ENCODE measurements at regions not wholly inside any gene's neighbourhood (a gene's known extent, or its start where the extent isn't known, plus 50 kb on each side); places are given as distances from the start of the nearest gene placed in this dataset.

DNA sequence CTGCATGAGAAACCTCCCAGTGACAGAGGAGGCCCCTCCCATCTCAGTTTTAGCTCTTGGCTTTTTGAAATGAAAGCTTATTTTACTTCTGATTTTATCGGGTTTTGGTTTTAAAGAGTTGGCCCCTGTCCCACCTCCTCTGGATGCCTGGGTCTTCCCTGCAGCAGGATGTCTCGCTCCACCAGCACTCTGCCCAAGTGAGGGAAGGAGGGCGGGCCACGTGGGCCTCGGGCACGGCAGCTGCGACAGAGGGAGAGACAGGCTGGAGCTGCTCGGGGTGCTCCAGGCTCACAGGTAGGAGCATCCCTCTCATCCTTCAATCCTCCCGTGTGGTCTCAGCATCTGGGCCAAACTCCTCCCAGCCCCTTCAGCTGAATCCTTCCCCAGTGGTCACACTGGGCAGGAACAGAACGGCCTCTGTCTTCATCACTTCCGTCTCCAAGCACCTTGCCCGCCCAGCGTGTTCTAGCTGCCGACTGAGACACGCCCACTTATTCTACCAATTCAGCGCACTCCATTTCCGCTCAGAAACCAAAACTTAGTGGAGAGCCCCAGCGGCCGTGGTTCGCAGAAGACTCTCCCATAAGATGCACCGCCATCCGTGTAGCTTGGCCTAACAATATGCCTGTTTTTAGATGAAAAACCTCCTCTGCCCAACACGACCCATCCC is 222.9 kb downstream of the GLRX3 start:
- TF ChIP-seq, protein P1, sequence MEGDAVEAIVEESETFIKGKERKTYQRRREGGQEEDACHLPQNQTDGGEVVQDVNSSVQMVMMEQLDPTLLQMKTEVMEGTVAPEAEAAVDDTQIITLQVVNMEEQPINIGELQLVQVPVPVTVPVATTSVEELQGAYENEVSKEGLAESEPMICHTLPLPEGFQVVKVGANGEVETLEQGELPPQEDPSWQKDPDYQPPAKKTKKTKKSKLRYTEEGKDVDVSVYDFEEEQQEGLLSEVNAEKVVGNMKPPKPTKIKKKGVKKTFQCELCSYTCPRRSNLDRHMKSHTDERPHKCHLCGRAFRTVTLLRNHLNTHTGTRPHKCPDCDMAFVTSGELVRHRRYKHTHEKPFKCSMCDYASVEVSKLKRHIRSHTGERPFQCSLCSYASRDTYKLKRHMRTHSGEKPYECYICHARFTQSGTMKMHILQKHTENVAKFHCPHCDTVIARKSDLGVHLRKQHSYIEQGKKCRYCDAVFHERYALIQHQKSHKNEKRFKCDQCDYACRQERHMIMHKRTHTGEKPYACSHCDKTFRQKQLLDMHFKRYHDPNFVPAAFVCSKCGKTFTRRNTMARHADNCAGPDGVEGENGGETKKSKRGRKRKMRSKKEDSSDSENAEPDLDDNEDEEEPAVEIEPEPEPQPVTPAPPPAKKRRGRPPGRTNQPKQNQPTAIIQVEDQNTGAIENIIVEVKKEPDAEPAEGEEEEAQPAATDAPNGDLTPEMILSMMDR (conservative IDR thresholded peaks at IDR 0.05) = no peak
- no peak for TF ChIP-seq ZFX (IDR thresholded peaks at IDR 0.05)
